WI38 (cell line): ENCODE measurements at regions not wholly inside any gene's neighbourhood (a gene's known extent, or its start where the extent isn't known, plus 50 kb on each side); places are given as distances from the start of the nearest gene placed in this dataset.

ENCODE experiments used
- H3K4me3 ChIP-seq: 2 replicates; pipeline ENCODE4 v1.5.1; 2011; ENCODE audit warnings: low read depth, mild to moderate bottlenecking, control low read depth, low read length
- CTCF ChIP-seq: IDR thresholded peaks from 2 replicates; pipeline ENCODE4 v1.5.1; 2012; ENCODE audit warnings: low read depth, mild to moderate bottlenecking, control low read depth, low read length

DNA sequence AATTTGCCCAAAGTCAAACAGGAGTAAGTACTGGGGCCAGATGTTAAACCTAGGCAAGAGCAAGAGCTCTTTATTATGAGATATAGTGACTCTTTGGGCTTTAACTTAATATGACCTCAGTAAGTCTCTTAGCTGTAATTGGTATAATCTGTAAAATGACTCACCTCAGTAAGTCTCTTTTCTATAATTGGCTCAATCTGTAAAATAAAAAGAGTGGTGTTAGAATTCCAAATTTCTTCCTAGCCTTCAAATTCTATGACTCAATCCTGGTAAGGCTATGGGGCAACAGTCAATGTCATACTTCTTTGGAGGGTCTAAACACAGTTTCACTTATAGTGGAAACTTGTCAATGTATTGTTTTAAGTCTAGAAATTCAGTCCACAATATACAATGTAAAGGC lies 1608.9 kb upstream of the PIK3C3 start:
- TF ChIP-seq CTCF, result no peak
- no peak overlapping the region for H3K4me3 ChIP-seq

DNA sequence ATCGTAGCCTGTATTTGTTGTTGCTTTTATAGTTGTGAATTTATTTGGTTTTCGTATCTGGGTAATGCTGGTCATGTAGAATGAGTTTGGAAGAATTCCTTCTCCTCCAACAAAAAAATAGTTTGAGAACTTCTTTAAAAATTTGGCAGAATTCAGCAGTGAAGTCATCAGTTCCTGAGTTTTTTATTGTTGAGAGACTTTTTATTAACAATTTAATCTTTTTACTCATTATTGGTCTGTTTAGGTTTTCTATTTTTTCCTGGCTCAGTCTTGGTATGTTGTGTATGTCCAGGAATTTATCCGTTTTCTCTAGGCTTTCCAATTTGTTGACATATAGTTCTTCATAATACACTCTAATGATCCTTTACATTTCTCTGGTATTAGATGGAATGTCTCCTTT lies 1613.3 kb upstream of the PIK3C3 start:
- TF ChIP-seq CTCF, result no peak
- H3K4me3 ChIP-seq, result no peak overlapping the region

- no peak overlapping the region for H3K4me3 ChIP-seq
- TF ChIP-seq CTCF, result no peak
These were observed 1616.8 kb upstream of the PIK3C3 start for GRCh38 chr18:40338284-40338683.

DNA sequence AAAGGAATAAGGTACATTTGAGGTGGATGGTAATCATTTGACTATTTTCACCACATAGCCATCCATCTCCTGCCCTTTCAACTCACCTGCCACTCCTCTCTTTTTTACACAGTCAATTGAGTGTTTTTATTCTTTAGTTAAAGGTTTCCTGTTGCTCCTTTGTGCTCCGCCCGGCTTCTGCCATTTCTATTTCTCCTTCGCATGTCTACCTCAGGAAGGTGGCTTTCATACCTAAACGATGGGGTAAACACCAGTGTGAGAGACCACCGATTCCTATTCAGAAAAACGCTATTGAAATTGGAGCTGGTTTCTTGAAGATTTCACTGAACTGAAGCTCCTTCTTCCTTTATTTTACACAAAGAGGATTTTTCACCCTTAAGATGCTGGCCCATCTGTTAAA lies 1628.0 kb upstream of the PIK3C3 start:
- no peak overlapping the region for H3K4me3 ChIP-seq
- no peak for TF ChIP-seq CTCF

DNA sequence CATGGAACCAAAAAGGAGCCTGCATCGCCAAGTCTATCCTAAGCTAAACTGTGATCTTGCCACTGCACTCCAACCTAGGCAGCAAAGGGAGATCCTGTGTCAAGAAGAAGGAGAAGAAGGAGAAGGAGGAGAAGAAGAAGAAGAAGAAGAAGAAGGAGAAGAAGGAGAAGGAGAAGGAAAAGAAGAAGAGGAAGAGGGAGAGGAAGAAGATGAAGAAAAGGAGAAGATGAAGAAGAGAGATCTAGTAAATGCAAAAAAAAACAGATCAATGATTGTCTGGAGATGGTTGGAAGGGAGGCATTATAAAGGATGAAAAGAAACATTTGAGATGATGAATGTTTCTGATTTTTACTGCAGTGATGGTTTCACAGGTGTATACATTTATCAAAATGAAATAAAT lies 1629.0 kb upstream of the PIK3C3 start:
- H3K4me3 ChIP-seq, result no peak overlapping the region
- TF ChIP-seq CTCF, result no peak

DNA sequence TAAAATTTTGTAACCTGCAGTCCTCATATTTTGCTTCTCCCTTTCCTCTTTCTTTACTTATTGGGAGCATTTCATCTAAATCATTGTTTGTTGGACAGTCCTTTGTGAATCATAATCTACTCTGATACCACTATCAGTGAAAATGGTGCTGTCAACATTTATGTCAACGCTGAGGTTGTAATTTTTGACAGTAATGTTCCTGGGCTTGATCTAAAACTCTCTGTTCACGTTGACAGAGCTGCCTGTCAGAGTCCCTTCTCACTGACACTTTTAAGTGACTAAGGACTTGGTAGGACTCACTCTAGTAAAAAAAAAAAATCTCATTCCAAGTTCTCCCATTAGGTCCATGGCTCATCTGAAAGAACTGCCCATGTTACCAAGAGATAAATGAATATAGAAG lies 1640.8 kb upstream of the PIK3C3 start:
- H3K4me3 ChIP-seq, result no peak overlapping the region
- TF ChIP-seq CTCF, result no peak

- no peak for TF ChIP-seq CTCF
- no peak overlapping the region for H3K4me3 ChIP-seq
These were observed 1641.9 kb upstream of the PIK3C3 start for GRCh38 chr18:40313030-40313642.
